HG03103 (cell line): ENCODE measurements at regions not wholly inside any gene's neighbourhood (a gene's known extent, or its start where the extent isn't known, plus 50 kb on each side); places are given as distances from the start of the nearest gene placed in this dataset.
"Not testable (repeated sequence)": the region's sequence is repeated elsewhere in the genome, so short reads cannot be mapped to it uniquely, and the experiment has no call there.

Experiments used
- ATAC-seq: cut with Tn5 transposase; IDR thresholded peaks from one replicate; pipeline ENCODE4 v1.9.1; 2021; ENCODE audit warnings: low read depth; ENCODE audit not compliant: unreplicated experiment

GRCh38 chr7:10476642-10477041, 497.0 kb upstream of the PHF14 start:
- no peak for ATAC-seq

GRCh38 chr7:10483671-10484070, 490.0 kb upstream of the PHF14 start:
- ATAC-seq, result no peak

GRCh38 chr7:10484767-10485166, 488.9 kb upstream of the PHF14 start:
- ATAC-seq, result no peak

- ATAC-seq, result not testable (repeated sequence)
These were observed 472.3 kb upstream of the PHF14 start for GRCh38 chr7:10501206-10501884.

- ATAC-seq, result no peak
These were observed 466.6 kb upstream of the PHF14 start for GRCh38 chr7:10507032-10507431.

GRCh38 chr7:10521306-10521705, 452.4 kb upstream of the PHF14 start:
- no peak for ATAC-seq

GRCh38 chr7:10533429-10533828, 440.2 kb upstream of the PHF14 start:
- ATAC-seq, result not testable (repeated sequence)

GRCh38 chr7:10536561-10536960, 437.1 kb upstream of the PHF14 start:
- ATAC-seq, result no peak

GRCh38 chr7:10537764-10538163, 435.9 kb upstream of the PHF14 start:
- no peak for ATAC-seq

GRCh38 chr7:10557375-10557774, 416.3 kb upstream of the PHF14 start:
- ATAC-seq, result no peak

GRCh38 chr7:10560497-10560896, 413.2 kb upstream of the PHF14 start:
- no peak for ATAC-seq

- no peak for ATAC-seq
These were observed 404.8 kb upstream of the PHF14 start for GRCh38 chr7:10568891-10569290.

GRCh38 chr7:10571759-10572158, 401.9 kb upstream of the PHF14 start:
- no peak for ATAC-seq

GRCh38 chr7:10577866-10578374, 395.8 kb upstream of the PHF14 start:
- no peak for ATAC-seq

GRCh38 chr7:10579561-10579960, 394.1 kb upstream of the PHF14 start:
- no peak for ATAC-seq

- no peak for ATAC-seq
These were observed 388.8 kb upstream of the PHF14 start for GRCh38 chr7:10584886-10585285.

GRCh38 chr7:10588084-10588483, 385.6 kb upstream of the PHF14 start:
- no peak for ATAC-seq

GRCh38 chr7:10592604-10593003, 381.1 kb upstream of the PHF14 start:
- no peak for ATAC-seq

GRCh38 chr7:10593080-10593479, 380.6 kb upstream of the PHF14 start:
- no peak for ATAC-seq

GRCh38 chr7:10596827-10597226, 376.8 kb upstream of the PHF14 start:
- no peak for ATAC-seq

GRCh38 chr7:10604128-10604527, 369.5 kb upstream of the PHF14 start:
- ATAC-seq, result no peak

GRCh38 chr7:10612950-10613349, 360.7 kb upstream of the PHF14 start:
- no peak for ATAC-seq

GRCh38 chr7:10618953-10619352, 354.7 kb upstream of the PHF14 start:
- ATAC-seq, result no peak
